BJ (cell line): ENCODE measurements at regions not wholly inside any gene's neighbourhood (a gene's known extent, or its start where the extent isn't known, plus 50 kb on each side); places are given as distances from the start of the nearest gene placed in this dataset.
"Not testable (repeated sequence)": the region's sequence is repeated elsewhere in the genome, so short reads cannot be mapped to it uniquely, and the experiment has no call there.

Experiments used
- CTCF ChIA-PET: fragments of 350-600 bp; formaldehyde crosslinking; extraction: SDS; loops from one replicate; lab custom pipeline; 2021; ENCODE audit warnings: antibody characterized with exemption, inconsistent platforms; lab: Yijun Ruan, JAX
- POLR2A ChIA-PET: fragments of 300-600 bp; sonication (Branson Sonifier 250); formaldehyde crosslinking; extraction: SDS; loops from one replicate; lab custom pipeline; 2021; ENCODE audit warnings: antibody characterized with exemption; lab: Charles Lee
- DNase-seq: peaks from one replicate; pipeline ENCODE4 v3.0.0-alpha.2; 2011; ENCODE audit warnings: low read depth
- H3K27me3 ChIP-seq: 2 replicates; pipeline ENCODE4 v1.6.0; 2011; ENCODE audit warnings: low read length; ENCODE audit not compliant: control insufficient read depth, insufficient read depth
- H3K36me3 ChIP-seq: 2 replicates; pipeline ENCODE4 v1.5.1; 2011; ENCODE audit warnings: low read length; ENCODE audit not compliant: control insufficient read depth, insufficient read depth
- H3K4me3 ChIP-seq: 2 replicates; pipeline ENCODE4 v1.5.1; 2011; ENCODE audit warnings: low read depth, mild to moderate bottlenecking, control low read depth, low read length
- CTCF ChIP-seq: IDR thresholded peaks from 2 replicates; pipeline ENCODE4 v1.5.1; 2011; ENCODE audit warnings: low read depth, mild to moderate bottlenecking, control low read depth, inconsistent platforms, low read length, moderate library complexity; ENCODE audit not compliant: insufficient read depth

- TF ChIP-seq CTCF = no peak
- Histone ChIP-seq H3K27me3 (no peaks in the 10 kb centered on the region), H3K36me3 (no peaks in the 10 kb centered on the region), H3K4me3 (no peak overlapping the region)
- ChIA-PET POLR2A (no interaction called here), CTCF (no interaction called here)
- DNase-seq = no peak
These were observed 782.9 kb upstream of the TPTE start for GRCh38 chr21:9738527-9738926.

GRCh38 chr21:9739240-9739639 is 782.1 kb upstream of the TPTE start:
- no peak for TF ChIP-seq CTCF
- CTCF ChIA-PET = no interaction called here
- POLR2A ChIA-PET = no interaction called here
- H3K27me3 ChIP-seq = no peaks in the 10 kb centered on the region
- H3K36me3 ChIP-seq = no peaks in the 10 kb centered on the region
- no peak for DNase-seq
- H3K4me3 ChIP-seq = no peak overlapping the region

- DNase-seq, H3K36me3 ChIP-seq, CTCF ChIA-PET, H3K4me3 ChIP-seq, POLR2A ChIA-PET, H3K27me3 ChIP-seq: not testable (repeated sequence)
These were observed 781.0 kb upstream of the TPTE start for GRCh38 chr21:9740177-9740941.

- H3K4me3 ChIP-seq, DNase-seq, CTCF ChIA-PET, H3K36me3 ChIP-seq, POLR2A ChIA-PET, H3K27me3 ChIP-seq: not testable (repeated sequence)
These were observed 780.2 kb upstream of the TPTE start for GRCh38 chr21:9740991-9741742.

GRCh38 chr21:9743566-9743965 is 777.8 kb upstream of the TPTE start:
- POLR2A ChIA-PET, H3K36me3 ChIP-seq, H3K27me3 ChIP-seq, DNase-seq, CTCF ChIA-PET, H3K4me3 ChIP-seq: not testable (repeated sequence)

GRCh38 chr21:9744166-9744565 is 777.2 kb upstream of the TPTE start:
- POLR2A ChIA-PET, H3K27me3 ChIP-seq, CTCF ChIA-PET, H3K4me3 ChIP-seq, H3K36me3 ChIP-seq, DNase-seq: not testable (repeated sequence)

GRCh38 chr21:9744593-9744992 is 776.8 kb upstream of the TPTE start:
- H3K27me3 ChIP-seq, H3K4me3 ChIP-seq, DNase-seq, H3K36me3 ChIP-seq, CTCF ChIA-PET, POLR2A ChIA-PET: not testable (repeated sequence)

GRCh38 chr21:9745457-9746108 is 775.8 kb upstream of the TPTE start:
- CTCF ChIA-PET, POLR2A ChIA-PET, H3K4me3 ChIP-seq, H3K27me3 ChIP-seq, H3K36me3 ChIP-seq, DNase-seq: not testable (repeated sequence)

GRCh38 chr21:9746311-9746710 is 775.1 kb upstream of the TPTE start:
- H3K4me3 ChIP-seq, POLR2A ChIA-PET, DNase-seq, CTCF ChIA-PET, H3K36me3 ChIP-seq, H3K27me3 ChIP-seq: not testable (repeated sequence)

GRCh38 chr21:9746831-9747606 is 774.4 kb upstream of the TPTE start:
- CTCF ChIA-PET, H3K4me3 ChIP-seq, H3K36me3 ChIP-seq, DNase-seq, H3K27me3 ChIP-seq, POLR2A ChIA-PET: not testable (repeated sequence)
